Adrenal gland (tissue), 9 donors: ENCODE measurements at regions not wholly inside any gene's neighbourhood (a gene's known extent, or its start where the extent isn't known, plus 50 kb on each side); places are given as distances from the start of the nearest gene placed in this dataset.

ENCODE experiments used
- DNase-seq, 7 donors: peaks; one replicate each; pipeline ENCODE4 v3.0.0-alpha.2; 2019 to 2020
- H3K27ac ChIP-seq, 5 donors: fragments of 200-600 bp; sonication (generic) in 4 of 5; 1 replicate in 3 of 5; 2 replicates in 2 of 5; pipeline versions ENCODE4 v1.5.1 to v1.8.0; 2016 to 2020; ENCODE audit warnings: mild to moderate bottlenecking in 1 of 5
- H3K27me3 ChIP-seq: fragments of 200-600 bp; 2 replicates; pipeline ENCODE4 v1.8.0; 2021
- H3K36me3 ChIP-seq, 2 donors: fragments of 200-600 bp; replicated peaks in 1 of 2; 1 replicate in 1 of 2; 2 replicates in 1 of 2; pipeline versions ENCODE4 v1.5.1 to v1.8.0; 2018 to 2022
- H3K4me1 ChIP-seq, 2 donors: fragments of 200-600 bp; replicated peaks in 1 of 2; 1 replicate in 1 of 2; 2 replicates in 1 of 2; pipeline versions ENCODE4 v1.5.1 to v1.8.0; 2018 to 2021
- H3K4me3 ChIP-seq, 4 donors: fragments of 200-600 bp; sonication (generic) in 3 of 4; one replicate each; pipeline ENCODE4 v1.5.1; 2016 to 2018
- H3K9me3 ChIP-seq, 3 donors: fragments of 200-600 bp; sonication (generic) in 1 of 3; replicated peaks in 1 of 3; 1 replicate in 2 of 3; 2 replicates in 1 of 3; pipeline versions ENCODE4 v1.5.1 to v1.8.0; 2016 to 2021
- POLR2A ChIP-seq, 2 donors: fragments of 450-650 bp; IDR thresholded peaks; one replicate each; pipeline ENCODE4 v1.6.1; 2017; ENCODE audit warnings: antibody characterized with exemption in 2 of 2, mild to moderate bottlenecking in 2 of 2, moderate library complexity in 1 of 2
- WGBS, 4 donors: extraction: QIAGEN DNeasy Blood & Tissue Kit in 2 of 4; methylation state at CpG; one replicate each; pipeline versions ENCODE4 v1.1.5 to v1.1.7; 2013 to 2017; 5-methylcytosine and 5-hydroxymethylcytosine counted together
- intact Hi-C, 2 donors: fragments of 100-400 bp; cut with DNase I; formaldehyde crosslinking; loops; one replicate each; pipeline versions ENCODE4 v1.14.1 to v1.15.0; 2022 to 2023
- TF ChIP-seq, protein P1 (sequence below), 6 experiments: fragments of 450-650 bp in 4 of 6; fragments of 200-600 bp in 2 of 6; sonication (generic) in 1 of 6; IDR thresholded peaks; 1 replicate in 5 of 6; 2 replicates in 1 of 6; pipeline versions ENCODE4 v1.5.1 to v1.8.0; 2016 to 2021; ENCODE audit warnings: antibody characterized with exemption in 6 of 6, mild to moderate bottlenecking in 2 of 6, moderate library complexity in 1 of 6
- donor health status: healthy with polysubstance abuse.
- donor health status: Bipolar disorder and iron deficiency.
- donor health status: DM: yes; HTN: yes; CAD: no.
- donor health status: DM: no; HTN: no; CAD: no.
- donor health status: DM: no; HTN: no; CAD: no.

DNA sequence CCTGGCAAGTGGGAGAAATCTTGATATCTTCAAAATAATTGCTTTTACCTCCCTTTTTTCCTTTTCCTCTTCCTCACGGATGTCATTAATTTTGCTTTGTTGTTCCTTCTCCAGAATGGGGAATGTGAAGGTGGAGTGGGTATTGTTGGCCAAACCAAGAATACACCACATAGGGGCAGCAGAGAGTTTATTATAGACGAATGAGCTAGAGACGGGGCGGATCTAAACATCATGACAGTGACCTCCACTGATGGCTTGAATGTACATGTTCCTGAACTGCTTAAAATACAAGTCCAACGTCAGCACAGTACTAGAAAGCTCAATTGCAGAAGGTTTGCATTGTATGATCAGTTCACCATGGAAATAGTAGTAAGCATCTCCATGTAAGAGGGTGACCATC lies 122.3 kb upstream of the SNX19 start:
- no peak overlapping the region for H3K27ac ChIP-seq
- 41 to 52% (median 46%) methylated on average over 5 of the region's 5 CpGs for WGBS, 4 donors
- no peak overlapping the region for H3K4me3 ChIP-seq
- DNase-seq, result no peak
- no peaks in the 10 kb centered on the region for H3K36me3 ChIP-seq
- TF ChIP-seq POLR2A (IDR thresholded peaks at IDR 0.05), result no peak
- TF ChIP-seq, protein P1, sequence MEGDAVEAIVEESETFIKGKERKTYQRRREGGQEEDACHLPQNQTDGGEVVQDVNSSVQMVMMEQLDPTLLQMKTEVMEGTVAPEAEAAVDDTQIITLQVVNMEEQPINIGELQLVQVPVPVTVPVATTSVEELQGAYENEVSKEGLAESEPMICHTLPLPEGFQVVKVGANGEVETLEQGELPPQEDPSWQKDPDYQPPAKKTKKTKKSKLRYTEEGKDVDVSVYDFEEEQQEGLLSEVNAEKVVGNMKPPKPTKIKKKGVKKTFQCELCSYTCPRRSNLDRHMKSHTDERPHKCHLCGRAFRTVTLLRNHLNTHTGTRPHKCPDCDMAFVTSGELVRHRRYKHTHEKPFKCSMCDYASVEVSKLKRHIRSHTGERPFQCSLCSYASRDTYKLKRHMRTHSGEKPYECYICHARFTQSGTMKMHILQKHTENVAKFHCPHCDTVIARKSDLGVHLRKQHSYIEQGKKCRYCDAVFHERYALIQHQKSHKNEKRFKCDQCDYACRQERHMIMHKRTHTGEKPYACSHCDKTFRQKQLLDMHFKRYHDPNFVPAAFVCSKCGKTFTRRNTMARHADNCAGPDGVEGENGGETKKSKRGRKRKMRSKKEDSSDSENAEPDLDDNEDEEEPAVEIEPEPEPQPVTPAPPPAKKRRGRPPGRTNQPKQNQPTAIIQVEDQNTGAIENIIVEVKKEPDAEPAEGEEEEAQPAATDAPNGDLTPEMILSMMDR (IDR thresholded peaks at IDR 0.05), result peak in 3 of 6 experiments; percentile 11 to 23 (median 19)
- intact Hi-C loops, result no loop called here
- H3K27me3 ChIP-seq, result no peaks in the 10 kb centered on the region
- peaks cover 0 to 4% of the 10 kb centered on the region in 2 donors for H3K4me1 ChIP-seq
- no peaks in the 10 kb centered on the region for H3K9me3 ChIP-seq

DNA sequence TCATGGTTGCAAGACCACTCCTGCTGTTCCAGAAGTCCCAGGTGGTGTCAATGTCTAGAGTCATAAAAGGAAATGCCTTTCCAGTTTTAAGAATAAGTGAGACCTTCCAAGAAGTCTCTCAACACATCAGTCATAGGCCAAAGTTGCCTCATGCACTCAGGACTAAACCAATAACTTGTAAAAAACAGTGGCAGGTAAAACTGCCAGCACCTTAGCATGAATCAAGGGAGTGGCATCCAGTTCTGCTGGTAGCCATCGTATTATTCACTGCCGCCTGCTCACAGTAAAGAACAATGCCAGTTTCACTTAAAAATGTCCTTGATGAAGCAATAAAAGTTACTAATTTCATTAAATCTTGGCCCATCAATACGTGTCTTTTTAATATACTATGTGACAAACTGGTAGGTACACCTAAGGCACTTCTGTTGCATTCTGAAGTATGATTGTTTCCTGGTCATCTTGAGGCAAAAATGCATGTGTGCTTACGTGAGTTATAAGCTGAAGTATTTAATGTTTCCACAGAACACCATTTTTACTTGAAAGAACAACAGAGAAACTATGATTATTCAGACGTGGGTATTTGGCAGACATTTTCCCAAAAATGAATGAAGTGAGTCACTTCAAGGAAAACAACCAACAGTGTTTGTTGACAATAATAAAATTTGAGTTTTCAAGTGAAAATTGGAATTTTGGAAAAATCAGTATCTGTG lies 125.2 kb upstream of the SNX19 start:
- Histone ChIP-seq H3K36me3 (no peaks in the 10 kb centered on the region), H3K27ac (peak overlapping the region in 2 of 5 donors; percentile 20 to 52), H3K27me3 (no peaks in the 10 kb centered on the region), H3K9me3 (no peaks in the 10 kb centered on the region), H3K4me3 (no peak overlapping the region), H3K4me1 (peaks cover 0 to 4% of the 10 kb centered on the region in 2 donors)
- intact Hi-C loops, result no loop called here
- 44 to 64% (median 58%) methylated on average over 5 of the region's 5 CpGs for WGBS, 4 donors
- TF ChIP-seq, protein P1 (IDR thresholded peaks at IDR 0.05), result no peak
- no peak for TF ChIP-seq POLR2A (IDR thresholded peaks at IDR 0.05)
- no peak for DNase-seq

DNA sequence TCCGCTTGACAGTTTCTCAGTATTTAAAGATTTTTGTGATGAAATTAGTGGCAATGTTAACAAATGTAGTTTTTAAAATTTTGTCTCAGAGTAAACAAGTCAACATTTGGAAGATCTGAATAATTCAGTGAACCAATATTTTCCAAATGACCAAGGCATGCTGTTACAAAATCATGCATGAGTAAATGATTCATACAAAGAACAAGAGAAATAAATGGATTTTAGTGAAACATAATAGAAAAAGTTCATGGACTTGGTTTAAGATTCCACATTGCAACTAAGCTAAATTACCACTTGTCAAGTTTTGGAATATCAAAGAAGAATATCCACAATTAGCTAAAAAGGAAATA lies 125.7 kb upstream of the SNX19 start:
- H3K27ac ChIP-seq, result peak overlapping the region in 1 of 5 donors; percentile 52
- DNase-seq, result no peak
- no peaks in the 10 kb centered on the region for H3K9me3 ChIP-seq
- TF ChIP-seq, protein P1 (IDR thresholded peaks at IDR 0.05), result no peak
- no peak for TF ChIP-seq POLR2A (IDR thresholded peaks at IDR 0.05)
- WGBS, 4 donors, result 1 to 49% (median 41%) methylated on average over 1 of the region's 1 CpG
- intact Hi-C loops, result no loop called here
- H3K36me3 ChIP-seq, result no peaks in the 10 kb centered on the region
- H3K4me3 ChIP-seq, result no peak overlapping the region
- no peaks in the 10 kb centered on the region for H3K27me3 ChIP-seq
- H3K4me1 ChIP-seq, result peaks cover 0 to 4% of the 10 kb centered on the region in 2 donors

DNA sequence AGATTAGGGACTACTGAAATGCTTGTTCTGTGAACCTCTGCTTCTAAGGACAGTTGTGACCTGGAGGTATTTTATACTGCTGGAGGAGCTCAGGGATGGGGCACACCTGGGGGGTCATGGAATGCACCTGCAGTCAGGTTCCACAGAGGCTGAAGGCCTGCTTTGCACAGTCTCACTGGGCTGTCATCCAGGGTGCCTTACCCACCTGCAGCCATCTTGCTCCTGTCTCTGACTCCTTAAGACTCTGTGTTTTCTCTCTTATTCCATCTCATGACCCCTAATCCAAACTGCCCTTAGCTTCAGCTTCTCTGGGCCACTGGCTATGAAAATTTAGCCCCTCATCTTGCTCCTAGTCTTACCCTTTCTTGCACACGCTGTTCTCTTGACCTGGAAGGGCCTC lies 127.0 kb upstream of the SNX19 start:
- TF ChIP-seq POLR2A (IDR thresholded peaks at IDR 0.05), result no peak
- TF ChIP-seq, protein P1 (IDR thresholded peaks at IDR 0.05), result no peak
- H3K4me3 ChIP-seq, result no peak overlapping the region
- peaks cover 0 to 4% of the 10 kb centered on the region in 2 donors for H3K4me1 ChIP-seq
- no peaks in the 10 kb centered on the region for H3K27me3 ChIP-seq
- 80 to 100% (median 85%) methylated on average over 1 of the region's 1 CpG for WGBS, 4 donors
- no peaks in the 10 kb centered on the region for H3K36me3 ChIP-seq
- no peak overlapping the region for H3K27ac ChIP-seq
- DNase-seq, result no peak
- H3K9me3 ChIP-seq, result no peaks in the 10 kb centered on the region
- intact Hi-C loops, result no loop called here
